GM23248 (cell line): ENCODE measurements at regions not wholly inside any gene's neighbourhood (a gene's known extent, or its start where the extent isn't known, plus 50 kb on each side); places are given as distances from the start of the nearest gene placed in this dataset.

ENCODE experiments used
- DNase-seq: peaks from one replicate; pipeline ENCODE4 v3.0.0-alpha.2; 2015
- H2AFZ ChIP-seq: fragments of 200-600 bp; sonication (generic); 2 replicates; pipeline ENCODE4 v1.6.1; 2016; ENCODE audit warnings: antibody characterized with exemption
- H3F3A ChIP-seq: fragments of 200-600 bp; sonication (generic); 2 replicates; pipeline ENCODE4 v1.6.1; 2016; ENCODE audit warnings: mild to moderate bottlenecking, antibody characterized with exemption, mixed run types; ENCODE audit not compliant: insufficient read depth
- H3K27ac ChIP-seq: fragments of 200-600 bp; sonication (generic); 2 replicates; pipeline ENCODE4 v1.5.1; 2016; ENCODE audit warnings: mild to moderate bottlenecking
- H3K27me3 ChIP-seq: fragments of 200-600 bp; sonication (generic); replicated peaks from 2 replicates; pipeline ENCODE4 v1.6.1; 2016; ENCODE audit warnings: mild to moderate bottlenecking; ENCODE audit not compliant: insufficient read depth
- H3K36me3 ChIP-seq: fragments of 200-600 bp; sonication (generic); 2 replicates; pipeline ENCODE4 v1.6.1; 2016; ENCODE audit warnings: low read depth, mild to moderate bottlenecking
- H3K4me1 ChIP-seq: fragments of 200-600 bp; sonication (generic); 2 replicates; pipeline ENCODE4 v1.6.1; 2016; ENCODE audit warnings: mild to moderate bottlenecking; ENCODE audit not compliant: insufficient read depth
- H3K4me2 ChIP-seq: fragments of 200-600 bp; sonication (generic); one replicate; pipeline ENCODE4 v1.6.1; 2016; ENCODE audit warnings: mild to moderate bottlenecking; ENCODE audit not compliant: unreplicated experiment
- H3K4me3 ChIP-seq: fragments of 200-600 bp; sonication (generic); 2 replicates; pipeline ENCODE4 v1.5.1; 2016; ENCODE audit warnings: mild to moderate bottlenecking
- H3K79me2 ChIP-seq: fragments of 200-600 bp; sonication (generic); 2 replicates; pipeline ENCODE4 v1.6.1; 2016; ENCODE audit warnings: mild to moderate bottlenecking; ENCODE audit not compliant: insufficient read depth
- H3K9ac ChIP-seq: fragments of 200-600 bp; sonication (generic); 2 replicates; pipeline ENCODE4 v1.6.1; 2016; ENCODE audit warnings: mild to moderate bottlenecking
- H3K9me2 ChIP-seq: fragments of 200-600 bp; sonication (generic); 2 replicates; pipeline ENCODE4 v1.6.1; 2016; ENCODE audit warnings: mixed run types, mild to moderate bottlenecking, moderate library complexity; ENCODE audit not compliant: insufficient read depth
- H3K9me3 ChIP-seq: fragments of 200-600 bp; sonication (generic); one replicate; pipeline ENCODE4 v1.6.1; 2017; ENCODE audit warnings: low read depth
- H4K20me1 ChIP-seq: fragments of 200-600 bp; sonication (generic); 2 replicates; pipeline ENCODE4 v1.6.0; 2016; ENCODE audit not compliant: insufficient read depth
- EZH2 ChIP-seq: fragments of 200-600 bp; sonication (generic); IDR thresholded peaks from 2 replicates; pipeline ENCODE4 v1.6.1; 2018; ENCODE audit warnings: antibody characterized with exemption, mild to moderate bottlenecking; ENCODE audit not compliant: insufficient read depth, poor library complexity, severe bottlenecking
- EZH2phosphoT487 ChIP-seq: fragments of 200-600 bp; sonication (generic); IDR thresholded peaks from 2 replicates; pipeline ENCODE4 v1.6.1; 2018; ENCODE audit warnings: antibody characterized with exemption, moderate library complexity, mild to moderate bottlenecking, low read depth; ENCODE audit not compliant: insufficient read depth
- WGBS, 2 experiments: methylation state at CpG; one replicate each; pipeline ENCODE4 v1.1.6; 2015 to 2017; ENCODE audit warnings: low lambda C conversion rate in 2 of 2, low coverage in 1 of 2; ENCODE audit errors: missing lambda C conversion rate in 2 of 2; 5-methylcytosine and 5-hydroxymethylcytosine counted together
- in situ Hi-C: fragments of 300-500 bp; cut with MboI; formaldehyde crosslinking; loops from 2 replicates; pipeline ENCODE4 v1.15.0; 2020

DNA sequence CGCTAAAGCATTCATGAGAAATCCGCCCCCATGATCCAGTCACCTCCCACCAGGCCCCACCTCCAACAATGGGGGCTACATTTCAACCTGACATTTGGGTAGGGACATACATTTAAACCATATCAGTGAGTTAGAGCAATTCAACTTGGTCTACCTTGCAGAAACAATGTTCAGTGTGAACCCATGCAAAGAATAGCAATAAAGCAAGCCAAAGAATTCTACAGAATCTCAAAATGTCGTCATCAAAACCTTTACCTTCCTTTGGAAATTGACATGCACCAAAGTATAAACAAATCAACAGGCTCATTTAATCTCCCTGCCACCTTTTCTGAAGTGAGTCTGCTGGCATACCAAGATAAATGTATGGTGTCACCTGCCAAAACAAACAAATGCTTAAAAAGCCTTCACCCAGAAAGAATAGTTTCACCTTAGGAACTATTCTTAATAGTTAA is 68.8 kb upstream of the ABLIM1 start:
- no peaks in the 10 kb centered on the region for H3K79me2 ChIP-seq
- H2AFZ ChIP-seq: no peak overlapping the region
- H3K27me3 ChIP-seq: 0 out of 2 replicates have a peak, but pooled peaks cover 3% of the 10 kb centered on the region
- H3K4me2 ChIP-seq: no peak overlapping the region
- H4K20me1 ChIP-seq: no peaks in the 10 kb centered on the region
- no peaks in the 10 kb centered on the region for H3K9me2 ChIP-seq
- H3K9ac ChIP-seq: no peak overlapping the region
- in situ Hi-C loops: no loop called here
- no peak overlapping the region for H3K27ac ChIP-seq
- no peak overlapping the region for H3K4me3 ChIP-seq
- no peak for TF ChIP-seq EZH2
- no peak for TF ChIP-seq EZH2phosphoT487
- DNase-seq: no peak
- H3K4me1 ChIP-seq: no peaks in the 10 kb centered on the region
- H3K9me3 ChIP-seq: no peaks in the 10 kb centered on the region
- WGBS, 2 experiments: 45 to 49% methylated on average over 3 of the region's 3 CpGs
- H3F3A ChIP-seq: no peaks in the 10 kb centered on the region
- no peaks in the 10 kb centered on the region for H3K36me3 ChIP-seq

DNA sequence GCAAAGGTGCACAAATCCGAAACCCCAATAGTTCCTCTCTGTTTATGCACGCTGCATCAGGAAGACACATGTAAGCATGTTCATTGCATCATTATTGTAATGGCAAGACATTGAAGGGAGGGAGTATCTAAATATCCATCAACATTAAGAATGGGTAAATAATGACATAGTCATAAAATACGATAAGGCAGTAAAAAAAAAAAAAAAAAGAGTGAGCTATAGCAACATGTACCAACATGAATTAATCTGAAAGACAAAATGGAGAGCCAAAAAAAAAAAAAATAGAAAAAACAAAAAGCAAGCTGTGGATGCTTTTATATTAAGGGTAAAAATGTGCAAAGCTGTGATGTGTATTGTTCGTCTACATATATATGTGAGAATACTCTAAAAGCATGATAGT is 70.2 kb upstream of the ABLIM1 start:
- DNase-seq: no peak
- no peak overlapping the region for H3K27ac ChIP-seq
- TF ChIP-seq EZH2phosphoT487: no peak
- H2AFZ ChIP-seq: no peak overlapping the region
- H3K9me3 ChIP-seq: no peaks in the 10 kb centered on the region
- no peak overlapping the region for H3K4me3 ChIP-seq
- H4K20me1 ChIP-seq: no peaks in the 10 kb centered on the region
- H3K9me2 ChIP-seq: no peaks in the 10 kb centered on the region
- H3K79me2 ChIP-seq: no peaks in the 10 kb centered on the region
- H3K36me3 ChIP-seq: no peaks in the 10 kb centered on the region
- in situ Hi-C loops: no loop called here
- no peak overlapping the region for H3K9ac ChIP-seq
- H3K4me1 ChIP-seq: no peaks in the 10 kb centered on the region
- WGBS, 2 experiments: 58 to 67% methylated on average over 4 of the region's 4 CpGs
- no peaks in the 10 kb centered on the region for H3F3A ChIP-seq
- 0 out of 2 replicates have a peak, but pooled peaks cover 3% of the 10 kb centered on the region for H3K27me3 ChIP-seq
- H3K4me2 ChIP-seq: no peak overlapping the region

DNA sequence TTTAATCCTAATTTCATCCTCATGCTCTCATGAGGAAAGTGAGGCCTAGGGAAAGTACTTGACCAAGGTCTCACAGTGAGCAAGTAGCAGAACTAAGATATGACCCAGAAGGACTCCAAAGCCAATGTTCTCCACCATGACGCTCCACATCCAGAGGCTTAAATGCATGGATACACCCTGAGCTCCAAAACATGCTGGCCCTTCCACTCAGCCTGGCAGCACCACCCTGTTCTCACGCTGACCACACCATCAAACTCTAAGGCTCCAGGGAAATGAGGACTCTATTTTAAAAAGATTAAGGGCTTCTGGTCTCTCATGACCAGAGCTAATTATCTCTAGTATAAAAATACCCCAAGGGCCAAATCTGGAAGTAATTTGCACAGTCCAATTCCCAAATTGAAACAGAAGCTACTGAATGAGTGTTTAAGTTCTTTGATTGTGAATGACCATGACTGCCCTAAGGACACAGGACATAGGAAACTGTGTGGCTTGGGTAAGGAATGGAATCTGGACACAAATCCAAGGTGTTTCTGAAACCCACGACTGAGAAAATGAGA is 71.1 kb upstream of the ABLIM1 start:
- DNase-seq: no peak
- 0 out of 2 replicates have a peak, but pooled peaks cover 3% of the 10 kb centered on the region for H3K27me3 ChIP-seq
- WGBS, 2 experiments: 50 to 57% methylated on average over 3 of the region's 3 CpGs
- in situ Hi-C loops: no loop called here
- no peak overlapping the region for H3K4me2 ChIP-seq
- no peaks in the 10 kb centered on the region for H3F3A ChIP-seq
- H3K36me3 ChIP-seq: no peaks in the 10 kb centered on the region
- H3K9ac ChIP-seq: no peak overlapping the region
- H3K27ac ChIP-seq: no peak overlapping the region
- TF ChIP-seq EZH2phosphoT487: no peak
- no peak for TF ChIP-seq EZH2
- no peaks in the 10 kb centered on the region for H3K9me2 ChIP-seq
- H3K9me3 ChIP-seq: no peaks in the 10 kb centered on the region
- H3K4me1 ChIP-seq: no peaks in the 10 kb centered on the region
- H3K79me2 ChIP-seq: no peaks in the 10 kb centered on the region
- no peak overlapping the region for H2AFZ ChIP-seq
- H3K4me3 ChIP-seq: no peak overlapping the region
- H4K20me1 ChIP-seq: no peaks in the 10 kb centered on the region

GRCh38 chr10:114730291-114730690 is 72.2 kb upstream of the ABLIM1 start:
- TF ChIP-seq EZH2phosphoT487 (no peak), EZH2 (no peak)
- Histone ChIP-seq H3K4me2 (no peak overlapping the region), H3K36me3 (no peaks in the 10 kb centered on the region), H3K79me2 (no peaks in the 10 kb centered on the region), H2AFZ (no peak overlapping the region), H3K4me1 (no peaks in the 10 kb centered on the region), H3K9ac (no peak overlapping the region), H3K9me2 (no peaks in the 10 kb centered on the region), H3K9me3 (no peaks in the 10 kb centered on the region), H3K27ac (no peak overlapping the region), H3F3A (no peaks in the 10 kb centered on the region), H3K4me3 (no peak overlapping the region), H3K27me3 (0 out of 2 replicates have a peak, but pooled peaks cover 3% of the 10 kb centered on the region), H4K20me1 (no peaks in the 10 kb centered on the region)
- in situ Hi-C loops: no loop called here
- WGBS, 2 experiments: 75 to 77% methylated on average over 6 of the region's 6 CpGs
- no peak for DNase-seq

- no peaks in the 10 kb centered on the region for H3K79me2 ChIP-seq
- no peaks in the 10 kb centered on the region for H3K9me2 ChIP-seq
- WGBS, 2 experiments: 63 to 74% methylated on average over 1 of the region's 1 CpG
- no peak overlapping the region for H3K4me2 ChIP-seq
- no peak for TF ChIP-seq EZH2phosphoT487
- no peak for TF ChIP-seq EZH2
- H4K20me1 ChIP-seq: no peaks in the 10 kb centered on the region
- DNase-seq: no peak
- H2AFZ ChIP-seq: no peak overlapping the region
- H3K27ac ChIP-seq: no peak overlapping the region
- no peaks in the 10 kb centered on the region for H3F3A ChIP-seq
- no peak overlapping the region for H3K9ac ChIP-seq
- in situ Hi-C loops: no loop called here
- no peaks in the 10 kb centered on the region for H3K4me1 ChIP-seq
- H3K36me3 ChIP-seq: no peaks in the 10 kb centered on the region
- H3K27me3 ChIP-seq: 0 out of 2 replicates have a peak, but pooled peaks cover 3% of the 10 kb centered on the region
- no peak overlapping the region for H3K4me3 ChIP-seq
- no peaks in the 10 kb centered on the region for H3K9me3 ChIP-seq
These were observed 74.9 kb upstream of the ABLIM1 start for GRCh38 chr10:114732931-114733330.
